OCI-LY3 (cell line): ENCODE measurements at regions not wholly inside any gene's neighbourhood (a gene's known extent, or its start where the extent isn't known, plus 50 kb on each side); places are given as distances from the start of the nearest gene placed in this dataset.

Experiments used
- CTCF ChIP-seq: fragments of 200-600, 300-600 bp; sonication (generic); IDR thresholded peaks from 2 replicates; pipeline ENCODE4 v1.5.1; 2014; ENCODE audit warnings: antibody characterized with exemption, low read length, low read depth
- EZH2phosphoT487 ChIP-seq: fragments of 200-600 bp; shearing (Covaris generic); IDR thresholded peaks from 2 replicates; pipeline ENCODE4 v1.6.1; 2018; ENCODE audit warnings: antibody characterized with exemption, mixed run types, low read depth

GRCh38 chr10:78931321-78932053 is 137.3 kb upstream of the ZMIZ1 start:
- no peak for TF ChIP-seq EZH2phosphoT487
- TF ChIP-seq CTCF = no peak
